ENCODE measurements at regions not wholly inside any gene's neighbourhood (a gene's known extent, or its start where the extent isn't known, plus 50 kb on each side); places are given as distances from the start of the nearest gene placed in this dataset.
A peak's percentile ranks its signal among the peaks of the same experiment; 100 is the strongest.

GRCh38 chr22:23403720-23404688 is 176.1 kb downstream of the IGLL1 start:
- no peak overlapping the region for H3K4me3 ChIP-seq (ENCODE audit: low read length)
- H3K27ac ChIP-seq (ENCODE audit: low read depth, low read length), result no peak overlapping the region
- no peak overlapping the region for H3K9ac ChIP-seq (ENCODE audit: low read length)
- no peaks in the 10 kb centered on the region for H3K27me3 ChIP-seq (ENCODE audit: control insufficient read depth, insufficient read depth, low read length)
- no peaks in the 10 kb centered on the region for H3K36me3 ChIP-seq (ENCODE audit: control insufficient read depth, insufficient read depth, low read length)
- H3K4me1 ChIP-seq (ENCODE audit: control insufficient read depth, insufficient read depth, low read length), result no peaks in the 10 kb centered on the region

DNA sequence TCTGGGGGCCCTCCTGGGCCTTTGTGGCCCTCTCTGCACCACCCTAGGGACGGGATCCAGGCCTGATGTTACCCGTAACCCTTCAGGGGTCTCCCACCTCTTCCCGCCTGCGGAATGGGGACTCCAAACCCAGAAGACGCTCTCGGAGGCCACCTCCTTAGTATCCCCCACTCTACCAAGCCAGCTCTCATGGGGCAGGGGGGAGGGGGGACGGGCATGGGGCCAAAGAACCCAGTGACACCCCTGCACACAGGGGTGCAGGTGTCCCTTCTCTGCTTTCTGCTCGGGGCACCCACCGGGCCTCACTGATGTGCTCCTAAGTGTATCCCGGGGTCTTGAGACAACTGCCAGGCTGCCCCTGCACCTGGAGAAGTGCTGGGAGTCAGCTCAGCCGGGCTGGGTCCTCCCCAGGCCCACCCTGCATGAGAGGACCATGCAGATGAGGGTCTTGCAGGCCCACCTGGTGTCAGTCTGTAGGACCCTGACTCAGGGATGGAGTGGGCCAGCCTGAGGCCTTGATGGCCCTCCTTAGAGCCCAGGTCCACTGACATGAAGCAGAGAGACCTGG is 176.9 kb downstream of the IGLL1 start:
- H3K9ac ChIP-seq (ENCODE audit: low read length), result no peak overlapping the region
- H3K36me3 ChIP-seq (ENCODE audit: control insufficient read depth, insufficient read depth, low read length), result no peaks in the 10 kb centered on the region
- H3K4me1 ChIP-seq (ENCODE audit: control insufficient read depth, insufficient read depth, low read length), result no peaks in the 10 kb centered on the region
- H3K27me3 ChIP-seq (ENCODE audit: control insufficient read depth, insufficient read depth, low read length), result no peaks in the 10 kb centered on the region
- no peak overlapping the region for H3K27ac ChIP-seq (ENCODE audit: low read depth, low read length)
- H3K4me3 ChIP-seq (ENCODE audit: low read length), result no peak overlapping the region

GRCh38 chr22:23402275-23403151 is 177.6 kb downstream of the IGLL1 start:
- Histone ChIP-seq H3K4me3 (ENCODE audit: low read length) (peak overlapping the region; percentile 41), H3K9ac (ENCODE audit: low read length) (no peak overlapping the region), H3K27me3 (ENCODE audit: control insufficient read depth, insufficient read depth, low read length) (no peaks in the 10 kb centered on the region)

DNA sequence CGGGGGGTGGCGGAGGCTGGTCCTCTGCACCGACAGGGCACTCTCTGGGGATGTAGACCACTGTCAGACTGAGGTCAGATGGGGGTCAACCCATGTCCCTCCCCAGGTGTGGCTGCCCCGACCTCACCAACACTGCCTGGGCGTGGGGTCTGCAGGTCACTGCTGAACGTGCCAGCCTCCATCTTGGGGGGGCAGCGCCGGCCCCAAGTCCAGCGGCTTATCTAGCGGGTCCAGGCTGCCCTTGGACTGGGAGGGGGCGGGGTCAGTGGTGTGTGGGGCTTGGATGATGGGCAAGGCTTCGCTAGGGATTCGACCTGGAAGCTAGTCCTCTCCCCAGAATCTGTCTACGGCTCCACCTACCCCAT is 178.2 kb downstream of the IGLL1 start:
- Histone ChIP-seq H3K27ac (ENCODE audit: low read depth, low read length) (no peak overlapping the region), H3K9ac (ENCODE audit: low read length) (no peak overlapping the region), H3K27me3 (ENCODE audit: control insufficient read depth, insufficient read depth, low read length) (no peaks in the 10 kb centered on the region)

More at GRCh38 chr22:23402275-23403151, 177.6 kb downstream of the IGLL1 start:
- no peaks in the 10 kb centered on the region for H3K4me1 ChIP-seq (ENCODE audit: control insufficient read depth, insufficient read depth, low read length)
- no peaks in the 10 kb centered on the region for H3K36me3 ChIP-seq (ENCODE audit: control insufficient read depth, insufficient read depth, low read length)
- H3K27ac ChIP-seq (ENCODE audit: low read depth, low read length), result no peak overlapping the region

GRCh38 chr22:23401111-23401909 is 178.8 kb downstream of the IGLL1 start:
- Histone ChIP-seq H3K4me3 (ENCODE audit: low read length) (no peak overlapping the region), H3K27me3 (ENCODE audit: control insufficient read depth, insufficient read depth, low read length) (no peaks in the 10 kb centered on the region), H3K36me3 (ENCODE audit: control insufficient read depth, insufficient read depth, low read length) (no peaks in the 10 kb centered on the region), H3K27ac (ENCODE audit: low read depth, low read length) (no peak overlapping the region), H3K9ac (ENCODE audit: low read length) (no peak overlapping the region), H3K4me1 (ENCODE audit: control insufficient read depth, insufficient read depth, low read length) (no peaks in the 10 kb centered on the region)

More for the DNA sequence above, 178.2 kb downstream of the IGLL1 start:
- Histone ChIP-seq H3K4me1 (ENCODE audit: control insufficient read depth, insufficient read depth, low read length) (no peaks in the 10 kb centered on the region), H3K4me3 (ENCODE audit: low read length) (peak overlapping the region; percentile 41), H3K36me3 (ENCODE audit: control insufficient read depth, insufficient read depth, low read length) (no peaks in the 10 kb centered on the region)

DNA sequence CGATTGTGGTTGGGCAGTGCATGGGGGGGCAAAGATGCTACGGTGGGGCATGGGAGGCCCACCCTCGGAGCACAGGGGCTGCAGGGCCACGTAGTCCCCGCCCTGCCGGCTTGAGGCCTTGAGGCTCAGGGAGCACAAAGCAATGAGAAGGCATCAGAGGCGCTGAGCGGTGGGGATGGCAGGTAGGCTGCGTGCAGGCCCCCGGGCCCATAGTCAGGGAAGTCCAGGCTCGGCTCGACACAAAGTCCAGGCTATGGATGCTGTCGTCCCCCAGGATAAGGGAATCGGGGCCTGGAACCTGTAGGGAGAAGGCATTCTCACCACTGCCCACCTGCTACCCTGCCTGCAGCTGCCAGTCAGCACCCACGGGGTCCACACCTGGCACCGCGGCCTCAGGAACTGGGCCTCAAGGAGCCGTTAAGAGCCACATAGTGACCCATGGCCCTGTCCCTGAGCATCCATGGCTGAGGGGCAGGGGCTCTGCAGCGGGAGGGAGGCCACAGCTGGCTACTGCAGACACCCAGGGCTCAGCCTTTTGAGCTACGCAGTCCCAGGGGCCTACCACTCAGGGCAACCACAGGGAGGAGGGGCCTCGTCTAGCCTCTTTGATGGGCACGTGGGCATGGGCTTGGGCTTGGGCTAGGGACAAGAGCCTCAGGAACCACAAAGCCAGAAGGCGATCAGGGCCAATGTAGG is 179.7 kb downstream of the IGLL1 start:
- Histone ChIP-seq H3K4me1 (ENCODE audit: control insufficient read depth, insufficient read depth, low read length) (no peaks in the 10 kb centered on the region), H3K36me3 (ENCODE audit: control insufficient read depth, insufficient read depth, low read length) (no peaks in the 10 kb centered on the region), H3K27me3 (ENCODE audit: control insufficient read depth, insufficient read depth, low read length) (no peaks in the 10 kb centered on the region), H3K27ac (ENCODE audit: low read depth, low read length) (no peak overlapping the region), H3K4me3 (ENCODE audit: low read length) (no peak overlapping the region), H3K9ac (ENCODE audit: low read length) (no peak overlapping the region)

- Histone ChIP-seq H3K36me3 (ENCODE audit: control insufficient read depth, insufficient read depth, low read length) (no peaks in the 10 kb centered on the region), H3K27ac (ENCODE audit: low read depth, low read length) (no peak overlapping the region), H3K9ac (ENCODE audit: low read length) (no peak overlapping the region), H3K4me1 (ENCODE audit: control insufficient read depth, insufficient read depth, low read length) (no peaks in the 10 kb centered on the region), H3K27me3 (ENCODE audit: control insufficient read depth, insufficient read depth, low read length) (no peaks in the 10 kb centered on the region), H3K4me3 (ENCODE audit: low read length) (no peak overlapping the region)
Observed at GRCh38 chr22:23399367-23400285, 180.5 kb downstream of the IGLL1 start.

DNA sequence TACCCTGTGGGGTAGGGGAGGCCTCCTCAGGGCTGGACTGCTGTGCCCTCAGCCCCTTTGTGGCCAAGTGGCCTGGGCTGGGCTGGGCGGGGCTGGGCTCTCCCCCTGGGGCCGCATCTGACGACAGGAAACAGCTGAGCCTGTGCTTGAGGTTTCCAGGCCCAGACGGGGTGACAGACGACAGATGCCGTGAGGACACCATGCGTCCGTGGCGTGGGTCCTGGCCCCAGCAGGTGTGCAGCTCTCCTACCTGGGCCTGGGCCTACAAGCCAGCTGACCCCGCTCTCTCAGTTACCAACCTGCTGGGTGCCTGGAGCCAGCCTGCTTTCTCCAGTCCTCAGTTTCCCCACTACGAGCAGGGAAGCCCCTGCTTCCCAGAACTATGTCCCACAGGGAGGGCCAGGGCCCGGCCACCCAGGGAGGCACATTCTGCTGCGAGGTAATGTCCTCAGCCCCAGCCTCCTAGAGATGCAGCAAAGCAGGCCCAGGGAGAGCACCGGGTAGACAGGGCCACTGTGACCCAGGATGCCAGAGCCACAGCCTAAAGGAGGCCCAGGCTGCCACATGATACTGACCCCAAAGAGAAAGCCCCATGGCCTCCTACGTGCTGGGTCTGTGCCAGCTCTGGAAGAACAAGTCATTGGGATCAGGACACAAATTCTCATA is 181.3 kb downstream of the IGLL1 start:
- H3K4me1 ChIP-seq (ENCODE audit: control insufficient read depth, insufficient read depth, low read length), result no peaks in the 10 kb centered on the region
- H3K27me3 ChIP-seq (ENCODE audit: control insufficient read depth, insufficient read depth, low read length), result no peaks in the 10 kb centered on the region
- no peak overlapping the region for H3K4me3 ChIP-seq (ENCODE audit: low read length)
- no peak overlapping the region for H3K27ac ChIP-seq (ENCODE audit: low read depth, low read length)
- no peaks in the 10 kb centered on the region for H3K36me3 ChIP-seq (ENCODE audit: control insufficient read depth, insufficient read depth, low read length)
- H3K9ac ChIP-seq (ENCODE audit: low read length), result no peak overlapping the region

DNA sequence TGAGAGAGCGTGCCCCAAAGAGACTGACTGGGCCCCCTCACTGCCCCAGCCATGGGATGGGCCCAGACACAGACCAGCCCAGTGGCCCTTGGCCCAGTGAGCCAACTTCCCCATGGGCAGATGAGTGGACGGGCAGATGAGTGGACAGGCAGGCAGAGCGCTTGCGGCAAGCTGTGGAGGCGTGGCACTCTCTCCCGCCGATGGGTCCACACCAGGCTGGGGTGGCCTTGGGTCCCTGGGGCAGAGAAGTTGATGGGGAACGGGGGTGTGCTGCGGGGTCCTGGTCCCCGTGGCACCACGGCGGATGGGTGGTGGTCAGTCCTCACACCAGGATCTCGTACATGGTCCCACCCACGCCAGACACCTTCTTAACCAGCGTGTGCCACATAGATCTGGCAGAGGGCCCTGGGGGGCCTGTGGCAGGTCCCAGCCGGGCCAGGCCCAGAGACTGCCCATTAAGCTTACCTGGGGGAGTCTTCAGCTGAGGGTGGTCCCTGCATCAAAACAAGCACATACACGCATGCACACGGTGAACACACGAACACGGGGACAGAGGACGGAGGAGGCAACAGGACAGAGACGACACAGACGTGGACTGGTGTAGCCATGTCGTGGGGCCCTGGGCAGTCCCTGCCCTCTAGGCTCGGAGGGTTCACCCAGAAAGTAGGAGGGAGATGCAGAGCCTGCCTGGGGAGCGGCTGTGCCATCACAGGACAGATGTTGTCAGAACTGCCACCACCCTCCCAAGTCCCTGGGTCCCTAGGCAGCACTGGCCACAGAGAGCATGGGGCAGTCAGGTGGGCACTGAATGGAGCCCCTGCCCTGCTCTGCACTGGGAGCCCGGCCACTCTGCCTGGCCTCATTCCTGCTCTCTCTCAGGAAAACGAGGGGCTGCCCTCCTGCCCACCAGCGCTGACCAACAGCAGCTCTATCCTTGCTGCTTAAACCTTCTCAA is 182.2 kb downstream of the IGLL1 start:
- Histone ChIP-seq H3K27ac (ENCODE audit: low read depth, low read length) (no peak overlapping the region), H3K27me3 (ENCODE audit: control insufficient read depth, insufficient read depth, low read length) (no peaks in the 10 kb centered on the region), H3K4me3 (ENCODE audit: low read length) (no peak overlapping the region), H3K4me1 (ENCODE audit: control insufficient read depth, insufficient read depth, low read length) (no peaks in the 10 kb centered on the region), H3K36me3 (ENCODE audit: control insufficient read depth, insufficient read depth, low read length) (no peaks in the 10 kb centered on the region), H3K9ac (ENCODE audit: low read length) (no peak overlapping the region)
